Panc1 (cell line): ENCODE measurements at regions not wholly inside any gene's neighbourhood (a gene's known extent, or its start where the extent isn't known, plus 50 kb on each side); places are given as distances from the start of the nearest gene placed in this dataset.

Experiments used
- ATAC-seq: fragments of 200-7000 bp; cut with Tn5 transposase; 2 replicates; pipeline ENCODE4 v1.9.1; 2020; ENCODE audit warnings: mild to moderate bottlenecking, moderate library complexity
- BruUV-seq: library from RNA; stranded (reverse); fragments of 400-500 nt; replicated peaks from 2 replicates; lab custom pipeline; 2021; lab: Mats Ljungman, UMichigan
- CTCF ChIA-PET: fragments of 300-600 bp; sonication (Branson Sonifier 250); formaldehyde crosslinking; loops from one replicate; lab custom pipeline; 2022; ENCODE audit warnings: antibody characterized with exemption; lab: Charles Lee
- POLR2A ChIA-PET: fragments of 300-600 bp; sonication (Branson Sonifier 250); formaldehyde crosslinking; loops from one replicate; lab custom pipeline; 2022; ENCODE audit warnings: antibody characterized with exemption; lab: Charles Lee
- DNase-seq: peaks from one replicate; pipeline ENCODE4 v3.0.0-alpha.2; 2010; ENCODE audit warnings: low read depth, low spot score
- H3K27ac ChIP-seq: 2 replicates; pipeline ENCODE4 v1.5.1; 2011; ENCODE audit warnings: mild to moderate bottlenecking, low read length, inconsistent platforms
- H3K27me3 ChIP-seq: fragments of 200-500 bp; sonication (Bioruptor generic); 2 replicates; pipeline ENCODE4 v1.6.0; 2014; ENCODE audit warnings: low read length, inconsistent platforms; ENCODE audit not compliant: control insufficient read depth, insufficient read depth
- H3K36me3 ChIP-seq: fragments of 200-500 bp; sonication (Bioruptor generic); 2 replicates; pipeline ENCODE4 v1.5.1; 2014; ENCODE audit warnings: inconsistent platforms, mild to moderate bottlenecking, low read length, moderate library complexity; ENCODE audit not compliant: control insufficient read depth, insufficient read depth
- H3K4me1 ChIP-seq: 2 replicates; pipeline ENCODE4 v1.5.1; 2011; ENCODE audit warnings: inconsistent platforms, mild to moderate bottlenecking, low read length, moderate library complexity; ENCODE audit not compliant: control insufficient read depth, insufficient read depth
- H3K4me3 ChIP-seq, 2 experiments: 2 replicates each; pipeline ENCODE4 v1.5.1; 2011 to 2012; ENCODE audit warnings: low read depth in 2 of 2, low read length in 2 of 2, mild to moderate bottlenecking in 2 of 2, inconsistent platforms in 1 of 2, moderate library complexity in 1 of 2
- H3K9me3 ChIP-seq: fragments of 200-500 bp; sonication (Bioruptor generic); 2 replicates; pipeline ENCODE4 v1.5.1; 2014; ENCODE audit warnings: low read depth, mild to moderate bottlenecking, inconsistent platforms, low read length, moderate library complexity; ENCODE audit not compliant: control insufficient read depth, insufficient read depth
- CTCF ChIP-seq: fragments of 450-650 bp; IDR thresholded peaks from 2 replicates; pipeline ENCODE4 v1.5.1; 2017; ENCODE audit warnings: mild to moderate bottlenecking
- POLR2AphosphoS5 ChIP-seq: IDR thresholded peaks from 2 replicates; pipeline ENCODE4 v1.6.1; 2012; ENCODE audit warnings: mild to moderate bottlenecking, low read depth, low read length, moderate library complexity
- SIN3A ChIP-seq: IDR thresholded peaks from 2 replicates; pipeline ENCODE4 v1.6.1; 2012; ENCODE audit warnings: low read depth, mild to moderate bottlenecking, low read length, moderate library complexity, borderline replicate concordance; ENCODE audit not compliant: insufficient read depth
- TCF7L2 ChIP-seq: IDR thresholded peaks from 2 replicates; pipeline ENCODE4 v1.6.1; 2011; ENCODE audit warnings: mild to moderate bottlenecking, low read depth, low read length, inconsistent platforms
- in situ Hi-C: cut with HindIII; loops from 2 replicates; pipeline ENCODE4 v1.10.0; 2016; ENCODE audit warnings: low sequenced_read_pairs, low pct_unique_long_range_greater_than_20kb
- intact Hi-C: fragments of 100-400 bp; cut with micrococcal nuclease; formaldehyde crosslinking; loops from one replicate; pipeline ENCODE4 v1.10.0; 2022; ENCODE audit not compliant: unreplicated experiment
- TF ChIP-seq, protein P1 (sequence below), 2 experiments: IDR thresholded peaks; 2 replicates each; pipeline ENCODE4 v1.6.1; 2011 to 2012; ENCODE audit warnings: low read depth in 2 of 2, control low read depth in 1 of 2, low read length in 1 of 2, mild to moderate bottlenecking in 1 of 2, moderate library complexity in 1 of 2; ENCODE audit not compliant: insufficient read depth in 1 of 2

DNA sequence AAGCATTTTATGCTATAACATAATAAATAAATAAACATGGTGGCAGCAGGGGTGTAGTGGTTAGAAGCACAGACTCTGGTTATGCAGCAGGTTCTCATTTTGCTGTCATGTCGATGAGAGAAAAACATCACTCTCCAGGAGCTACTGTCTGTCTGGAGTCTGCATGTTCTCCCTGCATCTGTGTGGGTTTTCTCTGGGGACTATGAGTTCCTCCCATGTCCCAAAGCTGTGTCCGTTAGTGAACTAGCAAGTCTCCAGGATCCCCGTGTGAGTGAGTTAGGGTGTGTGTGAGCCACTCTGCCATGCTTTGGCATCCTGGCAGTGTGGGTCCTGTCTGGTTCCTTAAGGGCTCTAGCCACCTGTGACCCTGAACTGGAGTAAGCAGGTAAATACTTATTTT lies 585.6 kb upstream of the AGA start:
- intact Hi-C loops: no loop called here

DNA sequence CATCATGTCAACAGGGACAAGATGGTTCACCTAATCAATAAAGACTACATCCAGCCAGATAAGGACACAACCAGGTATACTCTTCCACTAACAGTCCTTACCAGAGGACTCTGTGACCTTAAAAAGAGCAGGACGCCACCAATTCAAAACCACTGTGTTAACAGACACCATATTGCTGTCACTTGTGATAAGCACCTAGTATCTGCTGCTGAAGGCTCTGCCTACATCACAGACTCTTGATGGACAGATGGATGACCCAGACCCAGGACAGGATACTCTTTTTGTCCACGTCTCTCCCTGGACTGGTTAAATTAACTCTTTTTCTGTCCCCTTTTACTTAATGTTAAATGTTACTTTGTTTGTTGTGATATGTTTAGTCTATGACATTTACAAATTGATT lies 586.2 kb upstream of the AGA start:
- H3K27me3 ChIP-seq: no peaks in the 10 kb centered on the region
- no peaks in the 10 kb centered on the region for H3K36me3 ChIP-seq
- ATAC-seq (no peak), DNase-seq (no peak)
- TF ChIP-seq TCF7L2: no peak
- no peak for TF ChIP-seq SIN3A
- no peak for TF ChIP-seq POLR2AphosphoS5
- TF ChIP-seq CTCF: no peak
- TF ChIP-seq, protein P1, sequence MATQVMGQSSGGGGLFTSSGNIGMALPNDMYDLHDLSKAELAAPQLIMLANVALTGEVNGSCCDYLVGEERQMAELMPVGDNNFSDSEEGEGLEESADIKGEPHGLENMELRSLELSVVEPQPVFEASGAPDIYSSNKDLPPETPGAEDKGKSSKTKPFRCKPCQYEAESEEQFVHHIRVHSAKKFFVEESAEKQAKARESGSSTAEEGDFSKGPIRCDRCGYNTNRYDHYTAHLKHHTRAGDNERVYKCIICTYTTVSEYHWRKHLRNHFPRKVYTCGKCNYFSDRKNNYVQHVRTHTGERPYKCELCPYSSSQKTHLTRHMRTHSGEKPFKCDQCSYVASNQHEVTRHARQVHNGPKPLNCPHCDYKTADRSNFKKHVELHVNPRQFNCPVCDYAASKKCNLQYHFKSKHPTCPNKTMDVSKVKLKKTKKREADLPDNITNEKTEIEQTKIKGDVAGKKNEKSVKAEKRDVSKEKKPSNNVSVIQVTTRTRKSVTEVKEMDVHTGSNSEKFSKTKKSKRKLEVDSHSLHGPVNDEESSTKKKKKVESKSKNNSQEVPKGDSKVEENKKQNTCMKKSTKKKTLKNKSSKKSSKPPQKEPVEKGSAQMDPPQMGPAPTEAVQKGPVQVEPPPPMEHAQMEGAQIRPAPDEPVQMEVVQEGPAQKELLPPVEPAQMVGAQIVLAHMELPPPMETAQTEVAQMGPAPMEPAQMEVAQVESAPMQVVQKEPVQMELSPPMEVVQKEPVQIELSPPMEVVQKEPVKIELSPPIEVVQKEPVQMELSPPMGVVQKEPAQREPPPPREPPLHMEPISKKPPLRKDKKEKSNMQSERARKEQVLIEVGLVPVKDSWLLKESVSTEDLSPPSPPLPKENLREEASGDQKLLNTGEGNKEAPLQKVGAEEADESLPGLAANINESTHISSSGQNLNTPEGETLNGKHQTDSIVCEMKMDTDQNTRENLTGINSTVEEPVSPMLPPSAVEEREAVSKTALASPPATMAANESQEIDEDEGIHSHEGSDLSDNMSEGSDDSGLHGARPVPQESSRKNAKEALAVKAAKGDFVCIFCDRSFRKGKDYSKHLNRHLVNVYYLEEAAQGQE (IDR thresholded peaks at IDR 0.05; ENCODE audit: insufficient read depth in 1 of 2, low read depth in 2 of 2, low read length in 1 of 2): no peak
- no peaks in the 10 kb centered on the region for H3K4me1 ChIP-seq
- H3K27ac ChIP-seq: no peak overlapping the region
- POLR2A ChIA-PET: no interaction called here
- no TSS peak for BruUV-seq
- no peak overlapping the region for H3K4me3 ChIP-seq
- no peaks in the 10 kb centered on the region for H3K9me3 ChIP-seq
- in situ Hi-C loops (no loop called here), intact Hi-C loops (no loop called here)
- CTCF ChIA-PET: no interaction called here

More for the DNA sequence above, 585.6 kb upstream of the AGA start:
- H3K36me3 ChIP-seq: no peaks in the 10 kb centered on the region
- no peak overlapping the region for H3K4me3 ChIP-seq
- in situ Hi-C loops: no loop called here
- H3K9me3 ChIP-seq: no peaks in the 10 kb centered on the region
- no peak for DNase-seq
- no peaks in the 10 kb centered on the region for H3K4me1 ChIP-seq
- TF ChIP-seq, protein P1 (IDR thresholded peaks at IDR 0.05; ENCODE audit: insufficient read depth in 1 of 2, low read depth in 2 of 2, low read length in 1 of 2): no peak
- TF ChIP-seq SIN3A: no peak
- no peak for TF ChIP-seq TCF7L2
- no peak for TF ChIP-seq CTCF
- TF ChIP-seq POLR2AphosphoS5: no peak
- POLR2A ChIA-PET: no interaction called here
- CTCF ChIA-PET: no interaction called here
- H3K27me3 ChIP-seq: no peaks in the 10 kb centered on the region
- no peak for ATAC-seq
- no peak overlapping the region for H3K27ac ChIP-seq
- BruUV-seq: no TSS peak
